Uterus (tissue), 2 donors: ENCODE measurements at regions not wholly inside any gene's neighbourhood (a gene's known extent, or its start where the extent isn't known, plus 50 kb on each side); places are given as distances from the start of the nearest gene placed in this dataset.

Experiments used
- CTCF ChIP-seq, 4 experiments: fragments of 200-600 bp in 2 of 4; fragments of 450-650 bp in 2 of 4; sonication (generic) in 2 of 4; IDR thresholded peaks; one replicate each; pipeline ENCODE4 v1.5.1; 2016 to 2019; ENCODE audit warnings: antibody characterized with exemption in 4 of 4, mild to moderate bottlenecking in 2 of 4, moderate library complexity in 1 of 4
- POLR2A ChIP-seq, 2 donors: fragments of 450-650 bp; IDR thresholded peaks; one replicate each; pipeline ENCODE4 v1.6.1; 2016; ENCODE audit warnings: antibody characterized with exemption in 2 of 2, mild to moderate bottlenecking in 1 of 2, moderate library complexity in 1 of 2

DNA sequence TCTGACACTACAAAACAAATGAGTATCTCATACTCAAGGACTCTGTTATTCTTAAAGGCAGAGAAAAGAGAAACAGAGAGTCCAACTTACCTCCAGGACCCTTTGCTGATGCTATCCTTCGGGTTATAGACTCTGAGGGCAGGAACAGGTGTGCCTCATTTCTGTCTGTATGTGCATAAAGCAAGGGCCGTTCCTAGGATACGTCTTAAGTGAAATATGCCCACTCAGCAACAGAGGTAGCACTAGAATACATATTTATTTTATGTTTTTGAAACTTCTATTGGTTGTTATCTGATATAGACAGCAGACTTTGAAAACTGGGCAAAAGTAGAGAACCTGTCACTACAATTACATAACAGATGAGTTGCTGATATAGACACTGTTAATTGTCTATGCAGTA is 89.3 kb upstream of the CPNE4 start:
- no peak for TF ChIP-seq CTCF (IDR thresholded peaks at IDR 0.05)
- no peak for TF ChIP-seq POLR2A (IDR thresholded peaks at IDR 0.05)
